Panc1 (cell line): ENCODE measurements at regions not wholly inside any gene's neighbourhood (a gene's known extent, or its start where the extent isn't known, plus 50 kb on each side); places are given as distances from the start of the nearest gene placed in this dataset.

Source experiments
- ATAC-seq: fragments of 200-7000 bp; cut with Tn5 transposase; 2 replicates; pipeline ENCODE4 v1.9.1; 2020; ENCODE audit warnings: mild to moderate bottlenecking, moderate library complexity
- BruUV-seq: library from RNA; stranded (reverse); fragments of 400-500 nt; replicated peaks from 2 replicates; lab custom pipeline; 2021; lab: Mats Ljungman, UMichigan
- CTCF ChIA-PET: fragments of 300-600 bp; sonication (Branson Sonifier 250); formaldehyde crosslinking; loops from one replicate; lab custom pipeline; 2022; ENCODE audit warnings: antibody characterized with exemption; lab: Charles Lee
- POLR2A ChIA-PET: fragments of 300-600 bp; sonication (Branson Sonifier 250); formaldehyde crosslinking; loops from one replicate; lab custom pipeline; 2022; ENCODE audit warnings: antibody characterized with exemption; lab: Charles Lee
- DNase-seq: peaks from one replicate; pipeline ENCODE4 v3.0.0-alpha.2; 2010; ENCODE audit warnings: low read depth, low spot score
- H3K27ac ChIP-seq: 2 replicates; pipeline ENCODE4 v1.5.1; 2011; ENCODE audit warnings: mild to moderate bottlenecking, low read length, inconsistent platforms
- H3K27me3 ChIP-seq: fragments of 200-500 bp; sonication (Bioruptor generic); 2 replicates; pipeline ENCODE4 v1.6.0; 2014; ENCODE audit warnings: low read length, inconsistent platforms; ENCODE audit not compliant: control insufficient read depth, insufficient read depth
- H3K36me3 ChIP-seq: fragments of 200-500 bp; sonication (Bioruptor generic); 2 replicates; pipeline ENCODE4 v1.5.1; 2014; ENCODE audit warnings: inconsistent platforms, mild to moderate bottlenecking, low read length, moderate library complexity; ENCODE audit not compliant: control insufficient read depth, insufficient read depth
- H3K4me1 ChIP-seq: 2 replicates; pipeline ENCODE4 v1.5.1; 2011; ENCODE audit warnings: inconsistent platforms, mild to moderate bottlenecking, low read length, moderate library complexity; ENCODE audit not compliant: control insufficient read depth, insufficient read depth
- H3K4me3 ChIP-seq, 2 experiments: 2 replicates each; pipeline ENCODE4 v1.5.1; 2011 to 2012; ENCODE audit warnings: low read depth in 2 of 2, low read length in 2 of 2, mild to moderate bottlenecking in 2 of 2, inconsistent platforms in 1 of 2, moderate library complexity in 1 of 2
- H3K9me3 ChIP-seq: fragments of 200-500 bp; sonication (Bioruptor generic); 2 replicates; pipeline ENCODE4 v1.5.1; 2014; ENCODE audit warnings: low read depth, mild to moderate bottlenecking, inconsistent platforms, low read length, moderate library complexity; ENCODE audit not compliant: control insufficient read depth, insufficient read depth
- CTCF ChIP-seq: fragments of 450-650 bp; IDR thresholded peaks from 2 replicates; pipeline ENCODE4 v1.5.1; 2017; ENCODE audit warnings: mild to moderate bottlenecking
- POLR2AphosphoS5 ChIP-seq: IDR thresholded peaks from 2 replicates; pipeline ENCODE4 v1.6.1; 2012; ENCODE audit warnings: mild to moderate bottlenecking, low read depth, low read length, moderate library complexity
- SIN3A ChIP-seq: IDR thresholded peaks from 2 replicates; pipeline ENCODE4 v1.6.1; 2012; ENCODE audit warnings: low read depth, mild to moderate bottlenecking, low read length, moderate library complexity, borderline replicate concordance; ENCODE audit not compliant: insufficient read depth
- TCF7L2 ChIP-seq: IDR thresholded peaks from 2 replicates; pipeline ENCODE4 v1.6.1; 2011; ENCODE audit warnings: mild to moderate bottlenecking, low read depth, low read length, inconsistent platforms
- in situ Hi-C: cut with HindIII; loops from 2 replicates; pipeline ENCODE4 v1.10.0; 2016; ENCODE audit warnings: low sequenced_read_pairs, low pct_unique_long_range_greater_than_20kb
- intact Hi-C: fragments of 100-400 bp; cut with micrococcal nuclease; formaldehyde crosslinking; loops from one replicate; pipeline ENCODE4 v1.10.0; 2022; ENCODE audit not compliant: unreplicated experiment
- TF ChIP-seq, protein P1 (sequence below), 2 experiments: IDR thresholded peaks; 2 replicates each; pipeline ENCODE4 v1.6.1; 2011 to 2012; ENCODE audit warnings: low read depth in 2 of 2, control low read depth in 1 of 2, low read length in 1 of 2, mild to moderate bottlenecking in 1 of 2, moderate library complexity in 1 of 2; ENCODE audit not compliant: insufficient read depth in 1 of 2

DNA sequence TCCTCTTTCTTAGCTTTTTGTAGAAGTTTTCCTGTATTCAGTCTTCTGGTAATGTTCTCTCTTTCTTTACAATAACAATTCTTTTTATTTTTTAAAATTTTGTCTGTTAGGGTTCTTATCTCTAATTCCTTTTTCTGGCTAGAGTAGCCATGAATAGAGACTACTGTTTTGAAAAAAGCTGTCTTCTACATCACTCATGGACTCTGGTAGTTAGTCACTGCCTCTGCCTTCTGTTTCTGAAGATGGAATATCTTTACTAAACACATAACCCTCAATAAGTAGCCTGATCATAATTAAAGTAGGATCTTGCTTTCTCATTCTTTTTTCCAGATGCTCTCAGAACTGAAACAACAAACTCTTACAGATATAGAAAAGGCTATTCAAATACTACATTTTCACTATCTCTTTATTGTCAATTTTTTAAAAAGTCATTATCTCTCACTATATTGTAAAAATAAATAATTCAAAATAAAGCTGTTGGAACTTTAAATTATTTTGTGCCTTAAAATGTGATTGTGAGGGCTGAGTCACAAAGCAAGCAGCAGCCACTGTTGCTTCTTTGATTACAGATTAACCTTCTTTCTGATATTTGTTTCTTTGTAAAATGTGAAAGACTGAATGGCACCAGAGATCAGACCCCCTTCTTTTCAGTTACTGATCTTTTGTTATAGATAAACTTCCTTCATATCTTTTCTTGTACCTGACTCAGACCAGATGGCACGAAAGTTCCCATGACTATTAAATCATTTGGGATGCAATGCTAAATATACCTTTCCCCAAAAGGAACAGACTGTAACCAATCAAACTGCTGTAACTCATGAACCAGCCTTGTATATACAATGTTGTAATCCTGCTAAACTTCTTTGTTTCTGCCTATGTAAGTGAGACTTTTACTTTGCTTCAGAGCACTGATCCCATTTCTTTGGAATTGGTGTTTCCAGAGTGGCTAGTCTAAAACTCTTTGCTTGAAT, 1159.5 kb downstream of the IGSF11 start:
- Histone ChIP-seq H3K27ac (no peak overlapping the region), H3K27me3 (no peaks in the 10 kb centered on the region), H3K36me3 (no peaks in the 10 kb centered on the region), H3K9me3 (no peaks in the 10 kb centered on the region), H3K4me1 (no peaks in the 10 kb centered on the region), H3K4me3 (no peak overlapping the region)
- POLR2A ChIA-PET = no interaction called here
- BruUV-seq = no TSS peak
- DNase-seq (no peak), ATAC-seq (no peak)
- in situ Hi-C loops (no loop called here), intact Hi-C loops (no loop called here)
- CTCF ChIA-PET = no interaction called here
- TF ChIP-seq SIN3A = no peak
- TF ChIP-seq POLR2AphosphoS5 = no peak
- no peak for TF ChIP-seq CTCF
- TF ChIP-seq TCF7L2 = no peak
- TF ChIP-seq, protein P1, sequence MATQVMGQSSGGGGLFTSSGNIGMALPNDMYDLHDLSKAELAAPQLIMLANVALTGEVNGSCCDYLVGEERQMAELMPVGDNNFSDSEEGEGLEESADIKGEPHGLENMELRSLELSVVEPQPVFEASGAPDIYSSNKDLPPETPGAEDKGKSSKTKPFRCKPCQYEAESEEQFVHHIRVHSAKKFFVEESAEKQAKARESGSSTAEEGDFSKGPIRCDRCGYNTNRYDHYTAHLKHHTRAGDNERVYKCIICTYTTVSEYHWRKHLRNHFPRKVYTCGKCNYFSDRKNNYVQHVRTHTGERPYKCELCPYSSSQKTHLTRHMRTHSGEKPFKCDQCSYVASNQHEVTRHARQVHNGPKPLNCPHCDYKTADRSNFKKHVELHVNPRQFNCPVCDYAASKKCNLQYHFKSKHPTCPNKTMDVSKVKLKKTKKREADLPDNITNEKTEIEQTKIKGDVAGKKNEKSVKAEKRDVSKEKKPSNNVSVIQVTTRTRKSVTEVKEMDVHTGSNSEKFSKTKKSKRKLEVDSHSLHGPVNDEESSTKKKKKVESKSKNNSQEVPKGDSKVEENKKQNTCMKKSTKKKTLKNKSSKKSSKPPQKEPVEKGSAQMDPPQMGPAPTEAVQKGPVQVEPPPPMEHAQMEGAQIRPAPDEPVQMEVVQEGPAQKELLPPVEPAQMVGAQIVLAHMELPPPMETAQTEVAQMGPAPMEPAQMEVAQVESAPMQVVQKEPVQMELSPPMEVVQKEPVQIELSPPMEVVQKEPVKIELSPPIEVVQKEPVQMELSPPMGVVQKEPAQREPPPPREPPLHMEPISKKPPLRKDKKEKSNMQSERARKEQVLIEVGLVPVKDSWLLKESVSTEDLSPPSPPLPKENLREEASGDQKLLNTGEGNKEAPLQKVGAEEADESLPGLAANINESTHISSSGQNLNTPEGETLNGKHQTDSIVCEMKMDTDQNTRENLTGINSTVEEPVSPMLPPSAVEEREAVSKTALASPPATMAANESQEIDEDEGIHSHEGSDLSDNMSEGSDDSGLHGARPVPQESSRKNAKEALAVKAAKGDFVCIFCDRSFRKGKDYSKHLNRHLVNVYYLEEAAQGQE (IDR thresholded peaks at IDR 0.05; ENCODE audit: insufficient read depth in 1 of 2, low read depth in 2 of 2, low read length in 1 of 2) = no peak

- Histone ChIP-seq H3K4me1 (no peaks in the 10 kb centered on the region), H3K4me3 (no peak overlapping the region), H3K27ac (no peak overlapping the region), H3K9me3 (no peaks in the 10 kb centered on the region), H3K27me3 (no peaks in the 10 kb centered on the region), H3K36me3 (no peaks in the 10 kb centered on the region)
- no TSS peak for BruUV-seq
- intact Hi-C loops = no loop called here
- TF ChIP-seq TCF7L2 (no peak), SIN3A (no peak)
- TF ChIP-seq, protein P1 (IDR thresholded peaks at IDR 0.05; ENCODE audit: insufficient read depth in 1 of 2, low read depth in 2 of 2, low read length in 1 of 2) = no peak
- in situ Hi-C loops = no loop called here
- ChIA-PET POLR2A (no interaction called here), CTCF (no interaction called here)
- ATAC-seq = no peak
- DNase-seq = no peak
Observed at GRCh38 chr3:117875887-117876286, 1158.8 kb downstream of the IGSF11 start.
